ENCODE measurements at regions not wholly inside any gene's neighbourhood (a gene's known extent, or its start where the extent isn't known, plus 50 kb on each side); places are given as distances from the start of the nearest gene placed in this dataset.
A peak's percentile ranks its signal among the peaks of the same experiment; 100 is the strongest.
"Not testable (repeated sequence)": the region's sequence is repeated elsewhere in the genome, so short reads cannot be mapped to it uniquely, and the experiment has no call there.

GRCh38 chr11:13567551-13567950 lies 71.8 kb upstream of the PTH start:
- Mint-ChIP-seq H3K4me3 (no peak overlapping the region), H3K27ac (no peak overlapping the region), H3K9me3 (no peaks in the 10 kb centered on the region), H3K4me1 (ENCODE audit: unreplicated experiment) (no peaks in the 10 kb centered on the region), H3K36me3 (no peaks in the 10 kb centered on the region), H3K27me3 (peaks cover 3% of the 10 kb centered on the region)
- DNase-seq (ENCODE audit: extremely low spot score, unreplicated experiment), result no peak
- no peak for TF ChIP-seq CTCF (conservative IDR thresholded peaks at IDR 0.05)

- TF ChIP-seq CTCF (conservative IDR thresholded peaks at IDR 0.05), result peak; percentile 41
- DNase-seq (ENCODE audit: extremely low spot score, unreplicated experiment), result no peak
- Mint-ChIP-seq H3K4me1 (ENCODE audit: unreplicated experiment) (no peaks in the 10 kb centered on the region), H3K36me3 (no peaks in the 10 kb centered on the region), H3K4me3 (no peak overlapping the region), H3K9me3 (no peaks in the 10 kb centered on the region), H3K27ac (no peak overlapping the region), H3K27me3 (no peaks in the 10 kb centered on the region)
Measured at GRCh38 chr11:13561860-13562259, 66.1 kb upstream of the PTH start.

GRCh38 chr11:13560341-13560740 lies 64.5 kb upstream of the PTH start:
- not testable (repeated sequence) for H3K9me3 Mint-ChIP-seq; DNase-seq (ENCODE audit: extremely low spot score, unreplicated experiment); H3K4me1 Mint-ChIP-seq (ENCODE audit: unreplicated experiment); H3K4me3 Mint-ChIP-seq; H3K36me3 Mint-ChIP-seq; H3K27ac Mint-ChIP-seq; H3K27me3 Mint-ChIP-seq

DNA sequence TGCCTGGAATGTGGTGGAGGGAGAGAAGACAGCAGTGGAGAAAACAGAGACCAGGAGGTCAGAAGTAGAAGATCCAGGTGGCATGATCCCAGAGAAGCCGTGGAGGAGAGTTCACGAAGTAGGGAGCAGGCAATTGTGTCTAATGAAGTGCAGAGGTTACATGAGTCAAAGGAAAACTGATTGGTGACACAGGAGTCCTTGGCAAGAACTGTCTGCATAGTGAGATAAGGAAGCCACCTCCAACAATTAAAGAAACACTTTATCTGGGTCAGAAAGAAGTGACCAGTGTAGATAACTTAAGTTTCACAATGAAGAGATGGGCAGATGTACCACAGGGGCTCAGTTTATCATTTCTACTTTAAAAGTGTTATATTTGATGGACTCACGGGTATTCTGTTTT lies 57.0 kb upstream of the PTH start:
- H3K4me3 Mint-ChIP-seq, result no peak overlapping the region
- no peaks in the 10 kb centered on the region for H3K36me3 Mint-ChIP-seq
- DNase-seq (ENCODE audit: extremely low spot score, unreplicated experiment), result no peak
- no peaks in the 10 kb centered on the region for H3K9me3 Mint-ChIP-seq
- H3K27ac Mint-ChIP-seq, result no peak overlapping the region
- TF ChIP-seq CTCF (conservative IDR thresholded peaks at IDR 0.05), result no peak
- H3K27me3 Mint-ChIP-seq, result peaks cover 4% of the 10 kb centered on the region
- no peaks in the 10 kb centered on the region for H3K4me1 Mint-ChIP-seq (ENCODE audit: unreplicated experiment)

DNA sequence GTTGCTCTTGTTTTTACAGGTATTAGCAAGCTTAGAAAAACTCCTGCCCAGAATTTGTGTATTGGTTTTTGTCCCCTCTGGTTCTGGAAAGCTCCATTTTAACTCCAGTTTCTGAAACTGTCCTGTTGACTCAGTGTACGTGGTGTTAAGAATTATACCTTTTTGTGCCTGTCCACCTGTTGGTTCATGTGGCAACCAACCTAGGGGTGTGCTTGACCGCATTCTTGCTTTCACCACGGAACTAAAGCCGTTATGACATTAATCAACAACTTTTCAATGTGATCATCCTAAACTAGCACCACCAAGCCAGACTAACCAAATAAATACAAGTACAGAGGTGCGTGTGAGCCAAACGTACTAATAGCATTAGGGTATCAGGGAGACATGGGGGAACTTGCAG lies 56.0 kb upstream of the PTH start:
- no peak for DNase-seq (ENCODE audit: extremely low spot score, unreplicated experiment)
- no peak for TF ChIP-seq CTCF (conservative IDR thresholded peaks at IDR 0.05)
- H3K36me3 Mint-ChIP-seq, result no peaks in the 10 kb centered on the region
- no peak overlapping the region for H3K4me3 Mint-ChIP-seq
- H3K27ac Mint-ChIP-seq, result no peak overlapping the region
- peaks cover 4% of the 10 kb centered on the region for H3K27me3 Mint-ChIP-seq
- no peaks in the 10 kb centered on the region for H3K4me1 Mint-ChIP-seq (ENCODE audit: unreplicated experiment)
- no peaks in the 10 kb centered on the region for H3K9me3 Mint-ChIP-seq

DNA sequence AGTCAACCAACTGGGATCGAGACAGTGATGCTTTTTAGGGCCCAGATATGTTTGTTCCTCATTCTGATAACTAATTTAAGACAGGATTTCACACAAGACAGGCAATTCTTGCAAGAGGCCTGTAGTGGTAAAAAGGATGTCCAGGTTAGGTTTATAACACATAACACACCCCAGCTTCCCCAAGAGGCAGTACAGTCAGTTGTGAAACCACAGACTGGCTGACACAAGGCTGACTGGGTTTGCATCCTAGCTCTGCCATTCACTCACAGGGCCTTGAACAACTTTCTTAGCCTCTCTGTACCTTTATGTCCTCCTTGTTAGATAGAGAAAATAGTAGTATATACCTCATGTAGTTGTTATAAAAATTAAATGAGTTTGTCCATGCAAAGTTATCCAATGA lies 55.0 kb upstream of the PTH start:
- H3K4me3 Mint-ChIP-seq, result no peak overlapping the region
- H3K36me3 Mint-ChIP-seq, result no peaks in the 10 kb centered on the region
- H3K4me1 Mint-ChIP-seq (ENCODE audit: unreplicated experiment), result no peaks in the 10 kb centered on the region
- DNase-seq (ENCODE audit: extremely low spot score, unreplicated experiment), result no peak
- peaks cover 2% of the 10 kb centered on the region for H3K9me3 Mint-ChIP-seq
- peaks cover 4% of the 10 kb centered on the region for H3K27me3 Mint-ChIP-seq
- H3K27ac Mint-ChIP-seq, result no peak overlapping the region
- TF ChIP-seq CTCF (conservative IDR thresholded peaks at IDR 0.05), result no peak

DNA sequence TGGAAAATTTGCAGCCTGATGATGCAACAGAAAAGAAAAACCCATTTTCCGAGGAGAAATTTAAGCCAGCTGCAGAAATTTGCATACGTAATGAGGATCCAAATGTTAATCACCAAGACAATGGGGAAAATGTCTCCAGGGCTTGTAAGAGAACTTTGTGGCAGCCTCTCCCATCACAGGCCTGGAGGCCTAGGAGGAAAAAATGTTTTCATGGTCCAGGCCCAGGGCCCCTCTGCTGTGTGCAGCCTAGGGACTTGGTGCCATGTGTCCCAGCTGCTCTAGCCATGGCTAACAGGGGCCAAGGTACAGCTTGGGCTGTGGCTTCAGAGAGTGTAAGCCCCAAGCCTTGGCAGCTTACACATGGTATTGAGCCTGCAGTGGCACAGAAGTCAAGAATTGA lies 50.3 kb upstream of the PTH start:
- not testable (repeated sequence) for H3K4me3 Mint-ChIP-seq; DNase-seq (ENCODE audit: extremely low spot score, unreplicated experiment)
- peaks cover 11% of the 10 kb centered on the region for H3K9me3 Mint-ChIP-seq

More for the DNA sequence above, 50.3 kb upstream of the PTH start:
- H3K27ac Mint-ChIP-seq; H3K4me1 Mint-ChIP-seq (ENCODE audit: unreplicated experiment); H3K27me3 Mint-ChIP-seq; H3K36me3 Mint-ChIP-seq: not testable (repeated sequence)

Data from type B pancreatic cell (in vitro differentiated cells).